GM18508 (cell line): ENCODE measurements at regions not wholly inside any gene's neighbourhood (a gene's known extent, or its start where the extent isn't known, plus 50 kb on each side); places are given as distances from the start of the nearest gene placed in this dataset.
"Not testable (repeated sequence)": the region's sequence is repeated elsewhere in the genome, so short reads cannot be mapped to it uniquely, and the experiment has no call there.

ENCODE experiments used
- ATAC-seq: cut with Tn5 transposase; IDR thresholded peaks from one replicate; pipeline ENCODE4 v1.9.1; 2021; ENCODE audit warnings: moderate number of reproducible peaks; ENCODE audit not compliant: insufficient read depth, unreplicated experiment

- ATAC-seq = not testable (repeated sequence)
Observed at GRCh38 chr2:67132441-67132940, 264.6 kb upstream of the ETAA1 start.

GRCh38 chr2:67135208-67135607, 261.9 kb upstream of the ETAA1 start:
- ATAC-seq = no peak

- no peak for ATAC-seq
Observed at GRCh38 chr2:67137699-67138098, 259.4 kb upstream of the ETAA1 start.

GRCh38 chr2:67142071-67142470, 255.1 kb upstream of the ETAA1 start:
- ATAC-seq = no peak

GRCh38 chr2:67142741-67143140, 254.4 kb upstream of the ETAA1 start:
- ATAC-seq = no peak

GRCh38 chr2:67145851-67146250, 251.3 kb upstream of the ETAA1 start:
- ATAC-seq = no peak

GRCh38 chr2:67156796-67157195, 240.3 kb upstream of the ETAA1 start:
- ATAC-seq = no peak

GRCh38 chr2:67158718-67159117, 238.4 kb upstream of the ETAA1 start:
- ATAC-seq = no peak

GRCh38 chr2:67159929-67160328, 237.2 kb upstream of the ETAA1 start:
- no peak for ATAC-seq

- no peak for ATAC-seq
Observed at GRCh38 chr2:67164771-67165522, 232.2 kb upstream of the ETAA1 start.

- no peak for ATAC-seq
Observed at GRCh38 chr2:67165523-67165990, 231.6 kb upstream of the ETAA1 start.

GRCh38 chr2:67166511-67166910, 230.6 kb upstream of the ETAA1 start:
- not testable (repeated sequence) for ATAC-seq

GRCh38 chr2:67169417-67170140, 227.6 kb upstream of the ETAA1 start:
- ATAC-seq = no peak

GRCh38 chr2:67179526-67179925, 217.6 kb upstream of the ETAA1 start:
- no peak for ATAC-seq

- ATAC-seq = no peak
Observed at GRCh38 chr2:67180841-67181240, 216.3 kb upstream of the ETAA1 start.

- ATAC-seq = no peak
Observed at GRCh38 chr2:67182884-67183283, 214.2 kb upstream of the ETAA1 start.

- ATAC-seq = no peak
Observed at GRCh38 chr2:67186326-67186725, 210.8 kb upstream of the ETAA1 start.

GRCh38 chr2:67186871-67187270, 210.3 kb upstream of the ETAA1 start:
- ATAC-seq = no peak

- ATAC-seq = not testable (repeated sequence)
Observed at GRCh38 chr2:67195327-67195726, 201.8 kb upstream of the ETAA1 start.

- no peak for ATAC-seq
Observed at GRCh38 chr2:67201521-67201920, 195.6 kb upstream of the ETAA1 start.

- no peak for ATAC-seq
Observed at GRCh38 chr2:67204349-67204748, 192.8 kb upstream of the ETAA1 start.
